ENCODE measurements at regions not wholly inside any gene's neighbourhood (a gene's known extent, or its start where the extent isn't known, plus 50 kb on each side); places are given as distances from the start of the nearest gene placed in this dataset.
A peak's percentile ranks its signal among the peaks of the same experiment; 100 is the strongest.
"Not testable (repeated sequence)": the region's sequence is repeated elsewhere in the genome, so short reads cannot be mapped to it uniquely, and the experiment has no call there.

DNA sequence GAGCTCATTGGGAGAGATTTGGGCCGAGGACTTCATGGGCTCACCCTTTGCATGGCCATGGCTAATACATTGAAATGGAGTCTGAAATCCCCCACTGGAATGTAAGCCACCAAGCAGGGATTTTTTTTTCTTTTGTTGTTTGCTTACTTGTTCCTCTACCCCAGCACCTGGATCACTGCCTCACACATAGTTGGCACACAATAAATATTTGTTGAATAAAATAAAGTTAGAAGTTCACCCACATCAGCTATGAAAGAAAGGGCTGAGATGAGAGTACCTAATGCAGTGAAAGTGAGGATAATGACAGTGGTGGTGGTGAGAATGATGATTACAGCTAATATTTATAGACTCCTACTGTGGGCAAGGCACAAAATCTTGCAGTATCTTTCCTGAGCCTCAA is 98.1 kb upstream of the ANXA1 start:
- DNase-seq: no peak

DNA sequence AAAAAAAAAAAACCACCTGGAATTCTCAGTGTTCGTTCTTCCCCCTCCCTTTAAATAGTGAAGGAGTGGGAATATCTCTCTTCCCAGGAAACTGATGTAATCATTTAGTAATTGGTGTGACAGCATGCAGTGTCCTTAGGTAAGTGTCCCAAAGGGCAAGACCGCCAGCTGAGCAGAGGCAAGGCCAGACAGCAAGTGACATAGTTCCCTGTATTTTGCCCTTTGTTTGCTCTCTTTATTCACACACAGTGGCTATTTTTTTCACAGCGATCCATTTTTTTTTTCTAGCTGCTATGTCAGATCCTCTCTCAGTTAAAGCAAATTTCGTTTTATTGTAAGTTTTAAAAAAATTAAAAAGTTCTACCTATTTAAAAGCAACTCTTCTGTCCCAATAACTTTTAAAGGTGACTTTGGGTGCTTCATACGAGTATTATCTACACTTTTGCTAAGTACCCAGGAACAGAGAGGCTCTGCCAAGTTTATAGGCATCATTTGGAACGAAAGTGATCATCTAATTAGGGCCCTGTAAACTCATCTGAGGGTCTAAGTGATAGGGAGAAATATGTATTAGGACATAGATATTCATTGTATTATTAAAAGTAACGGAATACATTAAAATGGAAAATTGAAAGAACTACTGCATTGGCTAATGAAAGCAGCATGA is 98.2 kb upstream of the ALDH1A1 start:
- no peak for DNase-seq

DNA sequence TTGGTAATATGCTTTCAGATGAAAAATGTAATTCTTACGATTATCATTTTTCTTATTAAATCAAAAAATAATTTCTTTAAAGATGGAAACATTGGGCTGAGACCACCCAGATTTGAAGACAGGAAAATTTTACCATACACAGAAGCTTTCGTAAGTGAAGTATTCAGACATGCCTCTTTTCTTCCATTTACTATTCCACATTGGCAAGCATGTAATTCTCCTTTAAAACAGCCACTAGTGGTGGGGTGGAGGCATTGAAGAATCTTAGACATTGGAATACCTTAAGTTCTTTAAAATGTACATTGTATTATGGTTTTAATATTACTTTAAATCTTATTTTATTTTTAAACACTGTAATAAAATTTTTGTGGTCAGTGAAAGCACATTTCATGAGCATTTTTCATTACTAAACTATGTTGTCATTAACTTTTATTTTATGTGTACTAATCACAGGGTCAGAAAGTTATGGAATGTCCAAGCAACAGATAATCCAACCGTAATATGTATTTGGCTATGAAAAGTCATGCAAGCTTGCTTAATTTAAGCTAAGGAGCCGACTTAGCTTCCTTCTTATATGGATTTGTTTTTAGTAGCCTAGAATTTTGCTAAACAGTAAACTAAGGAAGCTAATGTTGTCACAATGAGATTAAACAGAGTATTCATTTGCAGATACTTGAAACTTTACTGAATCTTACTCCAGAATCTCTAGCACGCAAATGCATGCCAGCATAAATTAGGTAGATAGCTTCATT is 97.4 kb upstream of the ALDH1A1 start:
- DNase-seq: no peak

DNA sequence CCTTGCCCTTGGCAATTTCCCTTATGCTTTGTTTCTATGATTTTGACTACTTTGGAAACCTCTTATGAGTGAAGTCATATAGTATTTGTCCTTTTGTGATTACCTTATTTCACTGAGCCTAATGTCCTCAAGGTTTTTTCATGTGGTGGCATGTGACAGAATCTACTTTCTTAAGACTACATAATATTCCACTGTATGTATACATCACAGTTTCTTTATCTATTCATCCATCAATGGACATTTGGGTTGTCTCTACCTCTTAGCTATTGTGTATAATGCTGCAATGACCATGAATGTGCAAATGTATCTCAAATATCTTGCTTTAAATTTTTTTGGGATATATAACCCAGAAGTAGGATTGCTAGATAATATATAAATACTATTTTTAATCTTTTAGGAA is 96.4 kb upstream of the ALDH1A1 start:
- no peak for DNase-seq

DNA sequence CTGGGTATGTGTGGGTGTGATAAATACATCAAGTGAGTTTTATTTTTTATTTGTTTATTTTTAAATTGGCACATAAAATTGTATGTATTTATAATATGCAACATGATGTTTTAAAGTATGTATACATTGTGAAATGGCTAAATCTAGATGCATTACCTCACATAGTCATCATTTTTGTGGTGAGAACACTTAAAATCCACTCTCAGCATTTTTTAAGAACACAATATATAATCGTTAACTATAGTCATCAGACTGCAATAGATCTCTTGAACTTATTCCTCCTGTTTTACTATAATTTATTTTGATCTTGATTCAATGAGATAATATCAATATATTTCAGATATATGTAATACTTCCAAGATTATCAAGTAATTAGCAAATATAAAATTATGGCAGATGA is 93.9 kb upstream of the ALDH1A1 start:
- no peak for DNase-seq

DNA sequence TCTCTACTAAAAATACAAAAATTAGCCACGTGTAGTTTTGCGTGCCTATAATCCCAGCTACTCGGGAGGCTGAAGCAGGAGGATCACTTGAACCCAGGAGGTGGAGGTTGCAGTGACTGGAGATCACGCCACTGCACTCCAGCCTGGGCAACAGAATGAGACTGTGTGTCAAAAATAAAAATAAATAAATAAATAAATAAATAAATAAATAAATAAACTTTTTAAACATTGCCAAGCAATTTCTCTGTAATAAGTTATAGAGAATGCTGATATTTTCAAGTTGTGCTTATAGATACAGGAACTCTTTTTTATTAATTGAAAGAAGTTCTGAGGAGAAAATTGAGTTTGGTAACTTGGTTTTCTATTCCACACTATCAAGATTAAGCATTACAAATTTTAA is 91.9 kb upstream of the ALDH1A1 start:
- not testable (repeated sequence) for DNase-seq

DNA sequence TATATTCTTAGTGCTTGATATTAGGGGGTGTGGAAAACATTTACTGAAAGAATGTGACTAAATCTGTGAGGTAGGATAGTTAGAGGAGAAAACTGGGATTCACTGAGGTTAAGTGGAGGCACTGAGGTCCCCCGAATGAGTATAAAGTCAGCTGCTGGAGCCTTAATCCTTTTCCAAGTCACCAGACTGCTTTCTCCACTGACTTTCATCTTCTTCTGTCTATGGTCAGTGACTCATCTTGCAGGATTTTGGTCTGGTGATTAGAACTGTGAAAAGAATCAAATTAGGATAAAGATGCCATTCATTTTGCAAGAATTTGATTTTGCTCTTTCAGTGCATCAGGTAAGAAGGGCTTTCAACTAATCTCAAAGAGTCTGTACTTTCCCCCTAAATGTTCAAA is 89.3 kb upstream of the ALDH1A1 start:
- no peak for DNase-seq

DNA sequence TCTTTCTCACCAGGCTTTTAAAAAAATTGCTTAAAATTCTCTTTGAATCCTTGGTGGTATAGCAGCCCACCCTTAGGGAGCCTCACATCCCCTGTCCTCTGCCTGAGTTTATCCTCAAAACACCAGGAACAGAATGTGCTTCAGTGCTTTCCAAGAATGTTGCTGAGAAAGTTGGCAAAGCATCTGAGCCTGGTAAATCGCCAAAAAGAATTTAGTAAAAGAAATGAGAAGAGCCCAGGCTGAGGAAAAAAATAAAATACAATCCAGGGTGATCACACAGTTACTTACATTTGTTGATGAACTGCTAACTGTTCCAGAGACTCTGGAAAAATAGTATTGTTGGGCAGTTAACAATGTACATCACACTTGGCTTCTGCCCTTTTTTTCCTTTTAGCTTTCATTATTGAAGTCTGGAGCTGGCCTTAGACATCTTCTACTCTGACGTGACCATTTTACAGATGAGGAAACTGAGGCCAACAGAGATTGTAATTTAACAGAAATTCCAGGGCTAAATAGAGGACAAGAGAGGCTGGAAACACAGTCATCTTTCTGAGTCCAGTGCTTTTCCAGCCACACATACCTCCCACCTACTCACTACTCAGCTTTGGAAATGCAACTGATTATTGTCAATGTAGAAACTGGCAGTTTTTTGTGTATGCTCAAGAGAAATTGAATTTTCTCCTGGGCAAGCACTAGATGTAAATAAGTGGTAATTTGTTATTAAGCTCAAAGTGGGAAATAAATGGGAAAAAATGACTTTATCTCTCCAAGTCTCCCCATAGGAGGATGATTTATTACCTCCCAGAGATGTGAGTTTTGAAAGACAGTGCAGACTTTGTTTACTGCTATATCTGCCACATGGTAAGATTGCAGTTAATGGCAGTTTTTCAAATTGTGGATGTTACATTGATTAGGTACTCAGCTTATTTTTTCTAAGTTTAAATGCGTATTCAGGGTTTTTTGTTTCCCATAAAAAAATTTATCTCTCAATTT is 86.7 kb upstream of the ALDH1A1 start:
- DNase-seq: peak; percentile 82

DNA sequence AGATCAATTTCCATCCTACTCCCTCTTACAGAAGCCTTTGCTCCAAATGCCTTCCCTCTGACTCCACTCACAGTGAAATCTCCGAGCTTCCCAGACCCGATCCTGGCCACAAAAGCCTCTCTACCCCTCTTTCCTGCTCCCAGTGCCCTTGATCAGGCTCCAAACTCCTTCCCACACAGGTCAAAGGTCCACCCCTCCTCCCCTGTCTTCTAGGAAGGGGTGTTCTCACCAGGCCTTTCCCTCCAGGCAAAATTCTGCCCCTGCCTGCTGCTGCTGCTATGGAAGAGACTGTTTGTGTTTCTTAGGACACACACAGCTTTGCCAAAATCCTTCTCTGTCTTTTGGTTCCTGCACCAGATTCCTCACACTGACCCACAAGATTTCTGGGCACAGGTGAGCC is 85.8 kb upstream of the ALDH1A1 start:
- DNase-seq: peak; percentile 29

DNA sequence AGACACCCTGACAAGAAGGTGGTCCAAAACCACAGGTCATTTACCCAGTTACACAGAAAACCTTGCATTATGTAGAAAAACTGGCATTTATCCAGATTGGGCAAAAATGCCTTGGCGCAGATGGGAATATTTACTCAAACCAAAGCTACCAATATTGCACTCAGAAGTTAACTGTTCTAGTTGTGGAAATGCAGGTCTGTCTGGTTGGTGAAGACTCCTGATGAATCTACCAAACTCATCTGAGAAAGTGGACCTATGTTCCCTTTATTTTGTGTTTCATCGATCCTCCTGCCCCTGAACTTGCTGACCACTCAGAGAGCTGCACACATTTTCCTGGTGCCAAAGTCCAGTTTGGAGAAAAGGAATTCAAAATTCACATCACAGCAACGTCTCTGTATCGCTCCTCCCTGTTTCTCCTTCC is 85.2 kb upstream of the ALDH1A1 start:
- no peak for DNase-seq

DNA sequence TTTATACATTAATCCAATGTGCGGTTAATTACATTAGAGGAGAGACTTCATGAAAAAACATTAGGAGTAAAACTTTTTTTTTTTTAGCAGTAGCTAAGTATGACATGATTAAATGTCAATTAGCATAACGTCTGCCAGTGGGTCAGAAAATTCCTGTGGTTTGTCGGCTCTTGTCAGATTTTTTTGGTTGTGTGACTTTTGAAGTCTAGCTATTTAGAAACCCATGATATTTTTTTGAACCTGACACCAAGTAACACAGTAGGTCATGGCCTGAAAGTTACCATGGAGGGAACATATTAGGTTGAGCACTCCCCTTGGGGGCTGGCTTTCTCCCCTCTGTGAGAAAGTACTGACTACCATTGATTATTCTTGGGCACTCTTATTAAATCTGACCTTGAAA is 84.8 kb upstream of the ALDH1A1 start:
- DNase-seq: no peak

DNA sequence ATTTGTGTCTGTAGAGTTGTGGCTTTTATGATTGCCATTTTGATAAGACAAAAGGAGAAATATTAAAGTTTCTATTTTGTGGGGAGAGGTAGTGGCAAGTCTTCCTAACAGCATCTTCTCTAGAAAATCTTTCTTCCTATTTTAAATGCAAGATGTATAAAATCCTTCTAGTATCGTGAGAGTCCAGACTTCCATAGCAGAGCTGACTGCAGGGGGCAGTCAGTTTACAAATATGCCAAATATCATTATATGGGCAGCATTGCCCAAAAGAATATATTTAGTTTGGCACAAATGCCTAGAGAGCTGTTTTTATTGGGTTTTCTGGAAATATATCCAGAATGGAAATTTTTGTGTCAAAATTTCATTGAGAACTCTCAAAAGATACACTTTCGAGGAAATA is 82.1 kb upstream of the ALDH1A1 start:
- DNase-seq: no peak

DNA sequence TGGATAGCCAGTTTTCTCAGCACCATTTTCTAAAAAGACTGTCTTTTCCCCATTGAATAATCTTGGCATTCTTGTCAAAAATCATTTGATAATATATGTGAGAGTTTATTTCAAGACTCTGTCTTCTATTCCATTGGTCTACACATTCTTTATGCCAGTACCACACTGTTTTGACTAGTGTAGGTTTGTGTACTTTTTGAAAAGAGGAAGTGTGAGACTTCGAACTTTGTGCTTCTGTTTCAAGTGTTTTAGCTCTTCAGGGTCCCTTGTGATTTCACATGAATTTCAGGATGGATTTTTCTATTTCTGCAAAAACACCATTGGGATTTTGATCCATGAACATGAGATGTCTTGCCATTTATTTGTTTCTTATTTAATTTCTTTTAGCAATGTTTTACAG is 78.5 kb upstream of the ALDH1A1 start:
- no peak for DNase-seq

DNA sequence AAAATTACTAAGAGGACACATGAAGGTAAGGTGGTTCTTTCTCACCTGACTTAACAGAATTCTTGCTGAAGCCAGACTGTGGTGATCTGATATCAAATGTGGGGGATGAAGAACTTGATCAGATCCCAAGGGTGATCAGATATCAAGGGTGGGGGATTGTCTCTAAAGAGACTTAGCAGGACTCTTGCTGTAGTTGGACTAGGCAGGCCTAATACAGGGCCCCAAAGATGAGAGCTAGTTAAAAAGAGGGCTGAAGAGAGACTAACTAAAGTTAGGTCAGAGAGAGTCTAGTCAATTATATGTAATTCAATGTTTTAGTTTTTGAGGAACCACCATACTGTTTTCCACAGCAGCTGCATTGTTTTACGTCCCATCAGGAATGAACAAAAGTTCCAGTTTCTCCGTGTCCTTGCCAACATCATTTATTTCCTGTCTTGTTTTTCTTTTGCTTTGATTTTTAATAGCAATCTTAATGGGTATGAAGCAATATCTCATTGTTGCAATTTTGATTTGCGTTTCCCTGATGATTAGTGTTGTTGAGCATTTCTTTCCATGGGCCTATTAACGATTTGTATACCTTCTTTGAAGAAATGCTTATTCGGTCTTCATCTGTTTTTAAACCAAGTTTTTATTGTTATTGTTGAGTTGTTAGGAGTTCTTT is 77.6 kb upstream of the ALDH1A1 start:
- no peak for DNase-seq

DNA sequence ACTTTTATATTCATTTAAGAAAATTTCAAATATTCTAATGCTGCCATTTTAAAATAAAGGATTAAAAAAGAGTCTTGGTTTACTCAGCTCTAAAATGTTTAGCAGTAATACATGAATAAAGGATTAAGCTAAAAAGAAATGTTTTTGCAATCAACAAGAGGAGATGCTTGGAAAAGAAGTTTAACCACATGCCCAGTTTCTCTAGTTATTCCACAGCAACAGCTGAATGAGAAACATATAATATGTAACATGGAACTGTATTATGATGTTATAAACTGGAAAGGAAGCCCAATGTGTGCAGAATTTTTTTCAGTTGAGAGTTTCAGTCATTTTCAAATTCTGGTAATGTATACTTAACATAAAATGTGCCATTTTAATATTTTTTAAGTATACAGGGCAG is 76.5 kb upstream of the ALDH1A1 start:
- no peak for DNase-seq

DNA sequence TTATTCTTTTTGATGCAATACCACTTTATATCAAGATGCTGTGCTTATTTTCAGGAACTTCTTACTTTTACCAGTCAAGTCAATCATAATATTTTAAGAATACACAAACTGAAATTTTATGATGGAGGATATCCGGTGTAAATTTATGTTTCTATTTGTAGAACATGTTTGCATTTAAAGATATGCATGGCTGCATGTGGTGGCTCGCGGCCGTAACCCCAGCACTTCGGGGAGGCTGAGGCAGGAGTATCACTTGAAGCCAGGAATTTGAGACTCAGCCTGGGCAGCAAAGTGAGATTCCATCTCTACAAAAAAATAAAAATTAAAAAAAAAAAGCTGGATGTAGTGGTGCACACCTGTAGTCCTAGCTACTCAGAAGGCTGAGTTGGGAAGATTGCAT is 73.5 kb upstream of the ALDH1A1 start:
- no peak for DNase-seq

DNA sequence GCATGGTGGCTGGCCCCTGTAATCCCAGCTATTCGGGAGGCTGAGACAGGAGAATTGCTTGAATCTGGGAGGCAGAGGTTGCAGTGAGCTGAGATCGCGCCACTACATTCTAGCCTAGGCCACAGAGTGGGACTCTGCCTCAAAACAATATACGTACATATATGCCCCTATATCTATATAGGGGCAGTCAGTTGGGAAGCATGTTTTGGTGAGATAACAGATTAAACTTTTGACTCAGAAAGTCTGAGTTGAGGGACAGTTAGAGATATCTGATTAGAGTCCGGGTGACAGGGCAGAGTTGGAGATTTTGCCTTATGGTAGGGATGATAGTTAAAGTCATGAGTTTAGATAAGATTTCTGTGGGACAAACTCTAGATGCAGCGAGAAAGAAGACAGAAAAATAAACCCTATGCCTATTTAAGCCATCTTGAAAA is 71.8 kb upstream of the ALDH1A1 start:
- DNase-seq: no peak

DNA sequence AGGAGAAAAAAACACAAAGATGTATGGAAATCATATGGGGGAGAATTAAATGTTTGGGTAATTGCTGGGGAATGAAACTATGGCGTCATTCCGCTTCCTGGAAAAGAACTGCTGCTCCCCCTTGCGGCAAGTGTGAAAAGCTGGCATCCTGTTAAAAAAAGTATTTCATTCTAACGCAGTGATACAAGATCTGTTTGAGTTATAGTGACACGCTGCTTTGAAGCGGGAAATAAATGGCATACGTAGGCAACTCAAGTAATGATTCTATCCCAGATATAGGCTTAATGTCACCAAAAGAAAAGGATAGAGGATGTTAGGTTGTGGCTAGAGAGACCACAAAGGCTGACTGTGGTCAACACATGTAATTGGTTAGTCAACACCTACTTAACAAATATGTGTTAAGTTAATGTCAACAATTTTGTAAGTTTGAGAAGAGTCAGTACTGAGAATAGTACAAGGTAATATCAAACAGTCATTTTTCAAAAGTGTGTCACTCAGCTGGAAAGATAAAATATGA is 70.2 kb upstream of the ALDH1A1 start:
- peak; percentile 51 for DNase-seq

DNA sequence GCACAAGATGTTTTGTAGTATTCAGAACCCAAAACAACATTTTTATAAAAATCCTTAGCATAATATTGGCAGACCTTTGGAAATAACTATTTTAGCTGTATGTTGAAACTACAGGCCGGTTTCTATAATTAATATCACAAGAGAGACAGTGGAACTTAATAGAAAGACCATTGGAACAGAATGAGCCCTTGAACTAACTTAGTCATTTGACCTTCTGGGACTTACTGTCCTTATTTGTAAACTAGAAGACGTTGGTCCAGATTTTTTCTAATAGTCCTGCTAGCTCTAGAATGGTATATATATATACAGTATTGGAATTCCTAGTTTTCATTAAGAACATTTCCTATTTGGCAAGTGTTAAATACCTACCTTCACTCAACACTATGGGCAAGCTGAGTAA is 69.5 kb upstream of the ALDH1A1 start:
- DNase-seq: no peak

DNA sequence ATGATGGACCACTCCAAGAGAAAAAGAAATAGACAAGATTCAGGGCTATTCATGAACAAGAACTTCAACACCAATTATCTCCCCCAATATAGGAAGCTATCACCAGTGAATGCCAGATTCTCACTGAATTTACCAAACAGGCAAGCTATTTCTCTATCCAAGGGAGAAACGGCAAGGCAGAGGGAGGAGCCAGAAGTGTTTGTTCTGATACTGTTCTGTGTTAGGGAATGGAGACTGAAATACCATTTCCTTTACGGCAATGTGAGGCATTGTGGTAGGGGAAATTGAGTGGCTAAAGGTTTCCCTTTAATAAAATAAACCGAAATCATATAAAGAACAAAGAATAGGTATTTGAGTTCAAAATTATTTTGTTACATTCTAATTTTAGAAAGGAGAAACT is 68.0 kb upstream of the ALDH1A1 start:
- no peak for DNase-seq

DNA sequence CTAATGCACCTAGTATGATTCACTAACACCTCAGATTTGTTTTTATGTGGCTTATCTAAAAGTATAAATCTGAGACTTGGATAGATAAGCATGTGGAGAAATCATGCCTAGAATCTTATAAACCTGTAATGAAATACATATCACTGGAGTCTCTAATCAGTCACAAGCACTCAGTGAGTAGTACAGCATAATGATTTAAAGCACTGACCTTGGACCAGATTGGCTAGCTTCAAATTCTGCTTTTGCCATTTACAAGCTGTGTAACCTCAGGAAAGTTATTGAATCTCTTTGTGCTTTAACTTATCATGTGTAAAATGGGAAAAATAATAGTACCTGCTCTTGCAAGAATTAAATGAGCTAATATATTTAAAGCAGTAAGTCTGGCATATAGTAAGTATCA is 61.2 kb upstream of the ALDH1A1 start:
- DNase-seq: no peak

DNA sequence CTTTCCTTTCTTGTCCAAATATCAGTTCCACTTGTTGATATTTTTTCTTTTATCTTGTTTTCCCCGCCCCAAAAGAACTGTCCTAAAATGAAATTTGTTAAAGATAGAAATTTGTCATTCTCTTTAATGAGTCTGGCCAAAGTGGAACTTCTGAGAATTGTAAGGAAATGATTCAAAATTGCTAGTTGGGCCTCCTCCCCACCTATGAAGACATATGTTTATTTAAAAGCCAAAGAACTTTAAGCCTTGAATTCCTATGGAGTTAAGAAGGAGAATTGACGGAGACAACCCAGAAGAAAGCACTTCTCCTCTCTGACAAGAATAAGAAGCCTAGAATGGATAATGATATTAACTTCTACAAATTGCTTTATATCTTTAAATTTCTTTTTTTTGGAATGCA is 59.1 kb upstream of the ALDH1A1 start:
- DNase-seq: no peak

Measured in hindlimb muscle (tissue), 1 donor.